ENCODE measurements at regions not wholly inside any gene's neighbourhood (a gene's known extent, or its start where the extent isn't known, plus 50 kb on each side); places are given as distances from the start of the nearest gene placed in this dataset.

DNA sequence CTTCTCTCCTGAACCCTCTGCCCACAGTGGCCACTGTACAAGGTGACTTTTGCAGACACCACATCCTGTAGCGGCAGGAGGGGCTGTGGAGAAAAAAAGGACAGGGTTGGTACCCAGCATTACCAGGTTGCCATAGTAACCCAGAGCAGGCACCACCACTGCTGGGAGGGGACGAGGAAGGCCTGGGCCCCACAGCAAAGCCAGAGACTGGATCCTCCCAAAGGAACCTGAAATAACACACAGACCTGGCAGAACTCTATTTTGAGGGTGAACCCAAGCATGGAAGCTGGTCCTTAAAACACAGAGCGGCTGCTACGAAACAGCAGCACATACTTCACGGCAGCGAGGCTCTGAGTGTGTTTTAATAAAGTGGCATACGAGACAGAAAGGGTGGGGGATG lies 380.6 kb downstream of the CTTN start:
- no peak for DNase-seq

DNA sequence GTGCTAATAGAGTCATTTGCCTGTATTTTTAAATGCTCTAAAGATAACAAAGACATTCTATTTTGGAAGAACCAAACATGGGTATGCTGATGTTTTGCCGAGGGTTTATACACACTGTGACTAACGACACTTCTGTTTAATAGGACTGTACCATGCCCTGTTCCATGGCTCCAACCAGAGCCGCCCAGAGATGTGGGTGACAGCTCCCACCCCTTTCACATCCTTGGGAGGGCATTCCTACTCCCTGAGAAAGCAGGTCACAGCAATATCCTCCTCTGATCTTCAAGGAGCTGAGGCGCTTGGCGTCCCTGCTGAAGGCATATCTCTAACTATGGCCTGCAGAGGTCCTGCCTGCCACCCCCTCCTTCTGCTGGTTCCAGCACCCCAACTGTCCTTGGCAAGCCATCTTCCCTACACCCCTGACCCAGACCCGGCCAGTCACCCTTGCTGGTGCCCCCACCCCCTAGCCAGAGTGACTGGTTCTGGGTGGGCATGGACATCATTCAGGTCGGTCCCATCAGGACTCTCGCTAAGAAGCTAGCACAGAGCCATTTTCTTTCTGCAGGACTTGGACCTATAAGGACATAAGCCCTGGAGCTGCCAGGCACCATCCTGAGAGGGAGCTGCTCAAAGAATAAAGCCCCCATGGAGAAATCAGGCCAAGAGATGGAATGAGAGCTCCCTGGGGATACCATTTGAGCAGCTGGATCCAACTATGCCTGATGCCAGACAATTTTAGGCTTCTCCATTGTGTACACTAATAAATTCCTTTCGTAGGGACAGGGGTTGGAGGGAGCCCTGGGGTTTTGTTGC lies 381.3 kb downstream of the CTTN start:
- DNase-seq, result no peak

DNA sequence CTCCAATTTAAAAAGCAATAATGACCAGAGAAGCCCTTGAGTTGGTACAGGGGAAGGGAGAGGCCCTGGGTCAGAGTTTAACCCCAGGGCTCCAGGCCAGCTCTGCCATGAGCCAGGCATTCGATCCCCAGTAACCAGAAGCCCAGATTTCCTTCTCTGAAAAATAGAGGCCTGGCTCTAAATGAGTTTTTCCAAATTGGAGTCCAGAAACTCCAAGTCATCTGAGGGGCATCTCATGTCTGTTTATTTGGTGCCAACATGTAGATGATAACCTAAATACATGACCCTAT lies 381.9 kb downstream of the CTTN start:
- DNase-seq, result no peak

DNA sequence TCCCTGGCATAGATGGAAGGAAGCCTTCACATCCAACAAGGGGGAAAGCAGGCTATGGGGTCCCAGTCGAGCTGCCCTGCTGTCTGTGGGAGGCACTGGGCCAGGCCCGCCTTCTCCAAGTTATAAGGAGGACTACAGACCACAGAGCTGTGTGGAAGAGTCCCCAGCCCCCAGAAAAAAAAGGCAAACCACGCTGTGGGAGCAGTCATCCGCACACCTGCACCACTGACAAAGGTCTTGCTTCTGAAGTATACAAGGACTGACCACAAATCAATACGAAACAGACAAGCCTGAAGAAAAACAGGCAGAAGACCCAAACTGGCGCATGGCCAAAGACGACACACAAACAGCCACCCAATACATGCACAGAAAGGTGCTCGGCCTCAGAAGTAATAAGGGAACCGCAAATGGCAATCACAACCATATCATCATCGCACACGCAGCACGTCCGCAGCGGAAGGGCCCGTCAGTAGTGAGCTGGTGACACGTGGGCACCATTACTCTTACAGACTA lies 384.1 kb downstream of the CTTN start:
- DNase-seq, result no peak

DNA sequence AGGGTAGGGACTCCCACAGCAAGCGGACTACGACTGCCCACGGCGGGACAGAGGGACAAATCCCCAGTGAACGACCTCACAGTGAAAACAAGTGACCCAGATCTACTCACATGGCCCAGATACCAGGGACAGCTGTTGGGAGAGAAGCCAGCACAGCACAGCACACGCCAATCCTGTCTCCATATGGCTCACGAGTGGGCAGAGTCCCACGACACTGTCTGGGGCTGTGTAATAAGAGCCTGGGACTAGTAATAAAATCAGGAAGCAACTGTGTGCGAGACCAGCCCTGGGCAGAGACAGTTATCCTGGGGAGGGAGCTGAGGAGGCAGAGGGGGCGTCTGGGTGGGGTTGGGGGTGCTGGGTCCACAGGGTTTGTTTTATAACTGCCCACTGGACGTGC lies 385.0 kb downstream of the CTTN start:
- DNase-seq, result no peak

DNA sequence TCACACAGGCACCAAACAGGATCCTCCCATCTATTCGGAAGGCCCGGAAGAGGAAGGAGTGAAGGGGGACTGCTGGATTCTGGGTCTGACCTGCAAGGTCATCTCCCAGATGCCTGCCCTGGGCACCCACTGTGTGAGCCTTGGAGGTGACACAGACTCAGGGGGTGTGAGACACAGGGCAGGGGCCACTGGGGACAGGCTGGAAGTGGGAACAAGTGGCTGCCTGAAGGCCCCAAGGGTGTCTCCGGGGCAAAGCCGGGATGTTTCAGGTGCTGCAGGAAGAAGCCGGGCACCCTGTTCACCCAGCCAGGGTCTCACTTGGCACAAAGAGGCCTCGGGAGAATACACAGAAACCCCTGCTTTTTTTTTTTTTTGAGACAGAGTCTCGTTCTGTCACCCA lies 385.5 kb downstream of the CTTN start:
- DNase-seq, result no peak

DNA sequence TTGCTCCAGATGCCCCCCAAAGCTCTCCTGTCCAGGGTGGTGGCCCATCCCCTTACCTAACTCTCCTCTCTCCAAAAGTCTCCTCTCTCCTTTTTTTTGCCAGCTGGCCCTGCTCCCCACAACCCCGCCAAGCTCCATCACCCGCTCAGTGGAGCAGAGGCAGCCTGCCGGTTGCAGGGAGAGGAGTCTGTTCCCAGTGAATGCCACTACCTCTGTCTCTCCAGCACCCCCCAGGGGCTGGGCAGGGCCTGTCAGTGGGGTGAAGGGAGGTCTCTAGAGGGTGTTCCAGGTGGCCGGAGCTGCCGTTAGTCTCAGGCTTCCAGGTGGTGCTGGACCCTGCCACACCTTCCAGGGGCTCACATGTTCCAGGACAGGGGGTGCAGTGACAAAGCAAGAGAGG lies 387.0 kb downstream of the CTTN start:
- no peak for DNase-seq

DNA sequence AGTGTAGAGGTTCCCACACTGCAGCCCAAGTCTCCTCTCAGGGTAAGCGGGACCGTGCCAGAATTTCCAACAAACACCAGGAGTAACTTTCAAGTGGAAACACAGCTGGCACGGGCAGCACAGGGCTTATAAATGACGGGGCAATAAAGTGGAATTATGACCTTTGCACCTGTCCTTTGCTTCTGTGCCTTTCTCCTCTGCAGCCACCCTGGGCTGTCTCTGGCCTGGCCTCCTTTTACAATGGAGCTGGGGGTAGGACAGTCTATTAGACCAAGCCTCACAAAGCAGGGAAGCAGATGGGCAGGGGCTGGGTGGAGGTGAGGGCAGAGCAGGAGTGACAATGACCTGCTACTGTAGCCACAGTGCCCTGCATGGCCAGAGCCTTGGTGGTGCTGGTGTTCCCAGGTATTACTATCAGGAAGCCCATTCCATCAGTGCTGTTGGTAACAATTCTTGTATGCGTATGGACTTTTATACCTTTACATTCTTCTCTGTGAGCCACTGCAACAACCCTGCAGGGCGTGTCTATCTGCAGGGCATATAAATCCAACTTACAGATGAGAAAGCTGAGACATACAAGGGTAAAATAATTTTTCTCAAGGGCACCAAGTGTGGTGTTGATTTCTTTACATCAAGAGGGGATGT lies 387.8 kb downstream of the CTTN start:
- DNase-seq, result no peak

DNA sequence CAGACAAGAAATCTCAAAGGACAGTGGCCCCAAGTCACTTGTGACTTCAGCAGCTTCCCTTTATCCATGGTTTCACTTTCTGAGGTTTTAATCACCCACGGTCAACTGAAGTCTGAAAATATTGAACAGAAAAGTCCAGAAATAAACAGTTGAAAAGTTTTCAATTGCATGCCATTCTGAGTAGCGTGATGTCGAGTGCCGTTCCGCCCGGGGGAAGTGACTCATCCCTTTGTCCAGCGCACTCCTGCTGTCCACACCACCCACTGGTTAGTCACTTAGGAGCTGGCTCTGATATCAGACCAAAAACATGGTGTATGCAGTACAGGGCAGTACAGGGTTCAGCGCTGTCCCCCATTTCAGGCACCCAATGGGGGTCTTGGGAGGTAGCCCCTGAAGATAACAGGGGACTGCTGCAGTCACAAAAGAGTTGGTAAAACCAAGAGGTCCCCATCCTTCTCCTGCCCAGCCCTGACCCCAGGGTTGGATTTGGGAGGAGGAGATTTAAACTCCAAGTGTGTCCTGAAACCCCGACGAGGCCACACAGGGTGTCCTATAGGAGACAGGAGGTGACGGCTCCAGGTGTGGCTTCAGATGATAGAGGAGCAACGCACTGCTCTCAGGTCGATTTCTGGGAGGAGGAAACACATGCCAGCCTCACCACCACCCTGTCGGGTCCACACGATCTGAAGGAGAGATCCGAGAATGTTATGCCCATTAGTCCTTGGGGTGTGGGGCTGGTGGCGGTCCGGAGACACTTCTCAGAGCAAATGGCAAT lies 390.1 kb downstream of the CTTN start:
- DNase-seq, result no peak

DNA sequence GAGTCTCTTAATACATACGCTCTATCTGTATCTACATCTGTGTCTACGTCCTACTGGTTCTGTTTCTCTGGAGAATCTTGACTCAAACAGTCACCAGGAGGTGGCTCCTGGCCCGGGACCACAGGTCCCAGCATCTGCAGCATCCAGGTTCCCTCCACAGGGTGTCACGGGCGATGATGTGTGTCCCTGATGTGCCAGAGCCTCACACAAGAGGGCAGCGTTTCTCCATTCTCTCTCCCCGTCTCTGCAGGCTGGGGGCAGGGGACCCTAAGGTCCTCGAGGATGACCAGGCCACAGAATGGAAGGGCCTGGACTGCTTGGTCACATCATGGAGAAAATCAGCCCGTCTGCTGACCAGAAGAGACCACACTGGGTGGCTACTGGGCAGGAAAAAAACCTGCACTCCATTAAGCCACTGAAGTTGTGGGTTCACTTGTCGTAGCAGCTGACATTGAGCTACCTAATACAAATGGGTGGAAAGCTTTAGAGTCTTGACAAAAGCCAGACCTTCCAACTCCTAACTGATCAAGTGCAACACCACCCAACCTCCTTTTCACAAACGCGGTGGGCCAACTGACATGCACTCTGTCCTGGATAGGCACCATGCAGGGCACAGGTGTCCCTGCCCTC lies 392.5 kb downstream of the CTTN start:
- DNase-seq, result no peak

DNA sequence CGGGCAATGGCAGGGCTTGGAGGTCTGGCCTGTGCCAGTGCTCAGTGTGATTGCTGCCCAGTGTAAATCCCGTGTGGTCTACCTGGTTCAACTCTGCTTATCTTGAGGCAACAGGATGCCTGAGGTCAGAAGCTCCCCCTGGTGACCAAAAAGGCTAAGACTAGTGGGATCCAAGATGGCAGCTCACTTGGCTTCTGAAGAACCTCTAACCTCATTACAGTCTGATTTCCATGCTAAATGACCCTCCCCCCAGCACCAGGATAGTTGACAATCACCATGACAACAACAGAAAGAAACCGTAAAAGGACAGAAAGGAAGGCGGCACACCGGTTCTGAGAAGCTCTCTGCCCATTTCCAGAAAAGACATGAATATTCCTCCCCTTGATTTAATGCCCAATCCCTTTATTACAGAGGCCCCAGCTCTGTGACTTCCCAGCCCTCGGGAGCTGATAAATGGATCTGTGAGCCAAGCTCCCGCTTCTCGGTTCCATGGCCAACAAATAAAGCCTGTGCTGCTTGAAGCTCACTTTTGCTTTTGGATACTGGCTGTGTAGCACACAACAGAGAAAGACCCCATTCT lies 398.4 kb downstream of the CTTN start:
- DNase-seq, result no peak

DNA sequence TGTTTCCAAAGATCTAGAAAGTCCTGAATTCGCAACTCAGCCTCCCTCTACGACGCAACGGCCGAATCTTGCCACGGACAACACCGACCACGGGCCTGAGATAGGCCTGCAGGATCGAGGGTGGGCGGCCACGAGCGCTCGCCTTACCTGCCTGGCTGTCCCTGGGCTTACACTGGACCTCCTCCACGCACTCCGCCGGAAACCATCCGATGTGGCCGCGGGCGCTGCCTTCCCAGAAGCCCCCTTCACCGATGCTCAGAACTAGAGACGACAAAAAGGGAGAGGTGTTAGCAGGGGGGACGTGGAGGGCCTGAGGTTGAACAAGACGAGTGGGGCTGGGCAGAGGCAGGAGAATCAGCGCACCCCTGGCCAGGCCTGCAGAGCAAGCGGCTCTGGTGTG lies 400.0 kb downstream of the CTTN start:
- DNase-seq, result no peak

DNA sequence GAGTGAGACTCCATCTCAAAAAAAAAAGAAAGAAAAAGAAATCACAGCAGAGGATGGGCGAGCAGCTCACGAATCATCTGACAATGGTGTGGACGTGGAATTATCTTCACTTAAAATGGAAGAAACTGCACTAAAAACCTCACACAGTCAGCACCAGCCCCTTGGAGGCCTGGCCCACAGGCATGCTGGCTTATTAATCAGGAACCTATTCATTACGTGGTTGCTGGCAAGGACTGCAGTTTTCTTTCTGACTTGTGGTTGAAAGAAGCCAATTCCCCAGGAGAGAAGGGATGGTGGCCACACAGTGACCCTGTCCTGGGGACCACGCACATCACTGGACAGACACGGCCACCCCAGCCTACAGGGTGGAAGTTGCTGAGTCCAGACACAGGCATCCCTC lies 401.1 kb downstream of the CTTN start:
- DNase-seq, result no peak

DNA sequence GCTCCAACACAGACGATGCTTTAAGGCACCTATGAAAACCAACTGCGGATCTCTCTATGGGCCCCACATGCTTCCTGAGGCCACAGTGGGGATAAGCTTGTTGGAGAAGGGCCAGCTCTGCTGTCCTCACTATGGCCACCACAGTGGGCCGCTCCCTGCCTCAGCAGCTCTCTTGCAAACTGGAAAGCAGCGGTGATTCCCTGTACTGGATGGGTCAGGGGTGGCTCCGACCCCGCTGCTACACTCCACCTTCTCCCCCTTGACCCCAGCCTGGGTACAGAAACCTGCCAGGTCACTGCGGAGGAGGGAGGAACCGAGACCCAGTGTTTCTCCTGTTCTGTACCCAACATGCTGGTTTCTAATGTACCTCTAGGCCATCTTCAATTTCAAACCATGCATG lies 403.9 kb downstream of the CTTN start:
- no peak for DNase-seq

DNA sequence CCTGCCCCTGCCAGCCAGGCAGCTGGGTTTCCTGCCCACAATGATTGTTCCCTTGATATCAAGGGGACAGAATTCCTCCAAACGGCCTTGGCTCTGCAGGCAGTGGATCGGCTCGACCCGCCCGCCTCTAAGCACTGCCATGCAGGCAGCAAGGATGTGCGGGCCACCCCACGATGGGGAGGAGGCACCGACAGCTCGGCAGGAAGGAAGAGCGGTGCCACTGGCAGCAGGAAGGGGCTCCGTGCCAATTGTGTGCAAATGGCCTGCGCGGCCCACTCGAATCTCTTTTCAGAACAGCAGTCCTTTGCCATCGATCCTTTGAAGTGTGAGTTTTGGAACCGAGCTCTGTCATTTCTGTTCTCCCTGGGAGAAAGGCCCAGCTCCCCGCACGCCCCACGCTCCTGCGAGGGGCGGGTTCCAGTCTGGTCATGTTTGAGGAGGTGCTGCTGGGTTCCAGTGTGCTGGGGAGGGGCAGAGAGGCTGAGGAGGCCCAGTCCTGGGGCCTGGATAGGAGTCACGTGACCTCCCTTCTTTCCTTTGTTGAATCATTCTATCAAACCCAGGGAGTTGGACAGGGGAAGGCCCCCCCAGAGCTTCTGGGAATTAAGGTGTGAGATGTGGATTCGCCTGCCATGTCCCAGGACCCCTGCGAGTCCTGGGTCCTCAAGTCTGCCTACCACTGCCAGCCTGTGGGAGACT lies 406.0 kb downstream of the CTTN start:
- DNase-seq, result no peak

DNA sequence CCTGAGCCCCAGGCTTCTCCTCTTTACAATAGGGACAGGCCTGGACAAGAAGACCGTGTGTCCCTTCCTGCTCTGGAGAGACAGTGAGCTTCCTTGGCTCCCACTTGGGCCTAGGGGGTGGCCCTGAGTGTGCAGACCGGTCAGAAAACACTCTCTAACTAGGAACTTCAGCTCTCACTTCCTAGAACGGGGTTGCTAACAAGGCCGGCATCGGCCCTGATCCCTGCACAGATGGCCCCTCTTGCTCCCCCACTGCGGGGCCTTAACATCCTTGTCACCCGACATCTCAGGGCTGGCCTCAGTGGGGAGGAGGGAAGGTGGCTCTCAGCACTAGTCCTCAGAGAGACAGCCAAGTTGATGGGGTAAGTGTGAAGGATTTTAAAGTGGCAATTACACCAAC lies 406.9 kb downstream of the CTTN start:
- DNase-seq, result no peak

DNA sequence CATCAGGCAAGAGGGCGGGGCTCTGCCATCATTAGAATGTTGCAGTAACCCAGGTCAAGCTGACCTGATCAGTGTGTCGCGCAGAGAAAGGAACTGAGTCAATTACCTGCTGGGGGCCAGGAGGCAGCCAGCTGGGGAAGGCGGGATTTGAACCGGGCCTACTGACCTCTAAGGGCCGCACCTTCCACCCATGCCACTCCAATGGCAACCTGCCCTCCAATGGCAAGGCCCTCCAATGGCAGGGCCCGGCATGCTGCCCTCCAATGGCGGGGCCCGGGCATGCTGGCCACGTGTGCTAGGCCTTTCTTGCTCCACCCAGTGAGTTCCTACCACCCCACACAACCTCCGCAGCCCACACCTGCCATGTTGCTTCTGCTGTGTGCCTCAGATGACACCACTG lies 407.6 kb downstream of the CTTN start:
- no peak for DNase-seq

DNA sequence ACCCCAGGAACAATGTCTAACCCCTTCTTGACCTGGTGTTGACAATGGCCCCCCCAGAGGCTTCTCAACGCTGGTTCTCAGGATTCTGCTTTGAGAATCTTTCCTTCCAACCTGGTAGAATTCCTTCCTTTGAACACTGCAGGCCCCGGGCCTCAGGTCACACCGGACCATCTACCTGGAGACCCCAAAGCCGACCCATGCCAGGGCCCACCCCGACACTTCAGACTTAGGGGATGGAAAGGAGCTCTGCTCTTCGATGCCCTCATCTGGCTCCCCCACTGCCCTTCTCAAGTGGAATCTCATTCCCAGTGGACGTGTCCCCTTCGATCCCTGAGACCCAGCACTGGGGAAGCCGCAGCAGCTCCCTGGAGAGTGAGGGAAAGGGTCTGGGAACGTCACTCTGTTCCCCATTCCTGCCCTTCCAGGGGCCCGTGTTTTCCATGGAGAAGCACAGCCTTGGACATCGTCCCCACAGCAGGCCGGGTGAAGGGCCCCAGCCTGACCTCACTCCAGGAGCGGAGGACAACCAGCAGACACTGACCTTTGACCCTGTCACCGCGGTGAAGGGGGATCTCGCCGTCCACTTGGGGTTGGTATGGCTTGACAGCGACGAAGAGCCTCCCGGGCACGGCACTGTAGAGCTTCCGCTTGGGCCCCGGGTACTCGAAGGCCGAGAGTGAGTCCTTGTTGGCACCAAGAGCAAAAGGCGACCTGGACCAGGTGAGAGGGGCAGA lies 408.3 kb downstream of the CTTN start:
- no peak for DNase-seq

DNA sequence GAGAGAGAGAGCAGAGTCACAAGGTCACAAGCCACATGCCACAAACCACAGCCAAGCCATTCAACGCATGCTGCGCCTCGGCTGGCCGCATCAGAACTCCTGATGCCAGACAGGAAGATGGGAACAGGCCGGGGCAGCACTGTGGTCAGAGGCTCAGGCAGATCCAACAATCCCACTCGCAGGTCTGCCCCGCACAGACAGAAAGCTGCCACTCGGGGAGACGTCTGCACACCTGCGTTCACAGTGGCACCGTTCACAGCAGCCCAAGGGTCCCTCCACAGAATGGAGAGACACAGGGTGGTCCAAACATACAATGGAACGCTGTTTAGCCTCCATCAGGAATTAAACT lies 408.8 kb downstream of the CTTN start:
- DNase-seq, result no peak

DNA sequence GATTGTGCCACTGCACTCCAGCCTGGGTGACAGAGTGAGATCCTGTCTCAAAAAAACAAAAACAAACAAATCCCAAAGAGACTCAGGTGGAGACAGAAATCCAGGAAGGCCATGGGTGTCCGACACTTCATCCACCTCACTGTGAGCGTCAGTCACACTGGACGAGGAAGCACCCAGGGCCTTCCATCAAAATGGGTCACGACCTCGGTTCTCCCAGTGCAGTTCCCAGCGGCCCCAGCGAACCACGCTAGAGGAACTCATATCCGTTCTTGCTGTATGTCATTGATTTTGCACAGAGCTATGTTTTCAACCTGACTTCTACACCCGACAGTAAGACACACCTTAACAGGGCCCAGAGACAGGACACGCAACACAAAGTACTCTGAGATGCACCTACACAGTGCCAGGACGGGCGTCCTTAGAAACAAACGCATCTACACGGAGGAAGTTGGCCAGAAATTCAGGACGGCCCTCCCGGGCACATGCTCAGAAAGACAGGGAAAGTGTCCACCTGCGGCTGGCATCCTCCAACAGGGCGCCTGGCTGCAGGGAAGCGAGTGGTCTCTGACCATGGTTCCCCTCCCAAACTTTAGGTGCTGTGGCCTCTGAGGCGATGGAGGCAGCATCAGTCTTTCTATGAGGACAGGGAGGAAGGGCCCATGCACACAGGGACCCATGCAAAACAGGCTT lies 410.5 kb downstream of the CTTN start:
- no peak for DNase-seq

DNA sequence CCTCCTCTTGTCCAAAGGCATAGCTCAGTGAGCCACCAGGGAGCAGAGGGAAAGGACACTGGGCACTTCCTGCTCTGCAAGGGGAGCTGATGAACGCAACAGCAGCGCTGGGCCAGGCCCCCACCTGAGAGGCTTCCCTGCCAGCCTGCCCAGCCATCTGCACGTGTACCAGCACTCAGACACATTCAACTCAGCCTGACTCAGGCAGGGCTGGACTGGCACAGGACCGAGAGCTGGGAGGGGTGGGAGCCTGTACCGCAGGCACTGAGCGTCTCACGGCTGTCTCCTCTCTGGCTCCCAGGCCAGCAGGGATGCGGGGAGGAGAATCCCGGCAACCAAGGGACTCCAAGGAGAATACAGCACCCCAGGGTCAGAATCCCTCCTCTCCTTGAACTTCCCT lies 411.8 kb downstream of the CTTN start:
- DNase-seq, result no peak
